ENCODE measurements at regions not wholly inside any gene's neighbourhood (a gene's known extent, or its start where the extent isn't known, plus 50 kb on each side); places are given as distances from the start of the nearest gene placed in this dataset.

- H3K4me1 ChIP-seq, result peaks cover 0 to 14% (median 9%) of the 10 kb centered on the region in 9 donors
- intact Hi-C loops (cut with DNase I), result no loop called here
- 88 to 90% methylated on average over 6 of the region's 6 CpGs for WGBS, 2 donors
- peaks cover 0 to 8% (median 0%) of the 10 kb centered on the region in 11 donors for H3K9me3 ChIP-seq
- TF ChIP-seq CTCF (IDR thresholded peaks at IDR 0.05), result no peak
- no peaks in the 10 kb centered on the region for H3K36me3 ChIP-seq
- no peak for ATAC-seq
- no peak for DNase-seq
- no peak overlapping the region for H3K4me3 ChIP-seq
- no peaks in the 10 kb centered on the region for H3K27me3 ChIP-seq
- no peak overlapping the region for H3K27ac ChIP-seq
Observed at GRCh38 chr13:97746649-97747048, 206.8 kb upstream of the IPO5 start.

- intact Hi-C loops (cut with DNase I), result no loop called here
- DNase-seq (no peak), ATAC-seq (no peak)
- H3K9me3 ChIP-seq, result peaks cover 0 to 8% (median 0%) of the 10 kb centered on the region in 11 donors
- no peak overlapping the region for H3K27ac ChIP-seq
- peaks cover 0 to 8% (median 3%) of the 10 kb centered on the region in 9 donors for H3K4me1 ChIP-seq
- no peaks in the 10 kb centered on the region for H3K36me3 ChIP-seq
- peak in 1 of 9 donors; percentile 11 for TF ChIP-seq CTCF (IDR thresholded peaks at IDR 0.05)
- peaks cover 0 to 2% (median 0%) of the 10 kb centered on the region in 7 donors for H3K27me3 ChIP-seq
- H3K4me3 ChIP-seq, result no peak overlapping the region
- 90 to 92% methylated on average over 5 of the region's 5 CpGs for WGBS, 2 donors
Observed at GRCh38 chr13:97749174-97749573, 204.3 kb upstream of the IPO5 start.

- TF ChIP-seq CTCF (IDR thresholded peaks at IDR 0.05), result no peak
- Histone ChIP-seq H3K4me1 (no peaks in the 10 kb centered on the region), H3K4me3 (no peak overlapping the region), H3K9me3 (peaks cover 0 to 8% (median 0%) of the 10 kb centered on the region in 11 donors), H3K36me3 (no peaks in the 10 kb centered on the region), H3K27ac (no peak overlapping the region), H3K27me3 (peaks cover 0 to 3% (median 0%) of the 10 kb centered on the region in 7 donors)
- ATAC-seq, result no peak
- intact Hi-C loops (cut with DNase I), result no loop called here
- DNase-seq, result no peak
Observed at GRCh38 chr13:97751477-97751876, 202.0 kb upstream of the IPO5 start.

- ATAC-seq, result no peak
- DNase-seq, result no peak
- no peak for TF ChIP-seq CTCF (IDR thresholded peaks at IDR 0.05)
- H3K4me3 ChIP-seq, result no peak overlapping the region
- H3K9me3 ChIP-seq, result peaks cover 0 to 7% (median 0%) of the 10 kb centered on the region in 11 donors
- 77 to 84% methylated on average over 7 of the region's 7 CpGs for WGBS, 2 donors
- no peak overlapping the region for H3K27ac ChIP-seq
- intact Hi-C loops (cut with DNase I), result no loop called here
- H3K36me3 ChIP-seq, result no peaks in the 10 kb centered on the region
- H3K27me3 ChIP-seq, result peaks cover 0 to 3% (median 0%) of the 10 kb centered on the region in 7 donors
- H3K4me1 ChIP-seq, result no peaks in the 10 kb centered on the region
Observed at GRCh38 chr13:97752961-97753668, 200.4 kb upstream of the IPO5 start.
